Activated CD8-positive, alpha-beta T cell treated with anti-CD3 and anti-CD28 coated beads, Interleukin-2, amount 10 ng/mL, durations not matched to agents 7 days and 5 days (primary cell): ENCODE measurements at regions not wholly inside any gene's neighbourhood (a gene's known extent, or its start where the extent isn't known, plus 50 kb on each side); places are given as distances from the start of the nearest gene placed in this dataset.

ENCODE experiments used
- ATAC-seq: fragments of 150-1000 bp; cut with Tn5 transposase; one replicate; pipeline ENCODE4 v1.10.0; 2021; ENCODE audit warnings: moderate library complexity
- CTCF ChIA-PET: fragments of 350-600 bp; sonication (Branson Sonifier 250); formaldehyde crosslinking; loops from one replicate; lab custom pipeline; 2021; ENCODE audit warnings: antibody characterized with exemption; lab: Charles Lee
- POLR2A ChIA-PET: fragments of 350-600 bp; sonication (Branson Sonifier 250); formaldehyde crosslinking; loops from one replicate; lab custom pipeline; 2021; ENCODE audit warnings: antibody characterized with exemption; lab: Charles Lee
- DNase-seq: peaks from one replicate; pipeline ENCODE4 v3.0.0-alpha.2; 2020
- H3K27ac Mint-ChIP-seq: one replicate; pipeline ENCODE4 v1.8.0; 2021; ENCODE audit warnings: mild to moderate bottlenecking, mixed read lengths
- H3K27me3 Mint-ChIP-seq: one replicate; pipeline ENCODE4 v1.8.0; 2021; ENCODE audit warnings: low read depth, mixed read lengths
- H3K36me3 Mint-ChIP-seq: one replicate; pipeline ENCODE4 v1.8.0; 2021; ENCODE audit warnings: low read depth, mixed read lengths
- H3K4me1 Mint-ChIP-seq: one replicate; pipeline ENCODE4 v1.8.0; 2021; ENCODE audit warnings: low read depth, mixed read lengths
- H3K4me3 Mint-ChIP-seq: one replicate; pipeline ENCODE4 v1.8.0; 2021; ENCODE audit warnings: mild to moderate bottlenecking, mixed read lengths
- H3K9me3 Mint-ChIP-seq: one replicate; pipeline ENCODE4 v1.8.0; 2022; ENCODE audit warnings: mixed read lengths; ENCODE audit not compliant: insufficient read depth

DNA sequence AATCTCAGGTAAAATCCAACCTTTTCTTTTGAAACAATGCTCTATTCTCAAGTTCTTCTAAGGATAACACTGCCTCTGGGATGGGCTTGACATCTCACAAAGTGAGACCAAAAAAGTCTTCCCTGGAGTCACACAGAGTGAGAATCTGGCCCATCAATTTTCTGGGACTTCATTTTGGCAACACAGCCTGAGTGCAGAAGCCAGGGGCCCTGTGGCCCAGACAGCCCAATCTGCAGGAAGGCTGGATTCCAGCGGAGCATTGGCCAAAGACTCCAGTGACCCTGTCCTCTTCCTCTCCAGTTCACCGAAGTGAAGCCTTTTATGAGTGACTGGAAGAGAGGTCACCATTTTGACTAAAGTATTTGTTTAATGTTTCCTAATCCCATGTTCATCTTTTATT lies 105.1 kb downstream of the PLK2 start:
- no peak overlapping the region for H3K27ac Mint-ChIP-seq
- CTCF ChIA-PET = no interaction called here
- H3K9me3 Mint-ChIP-seq = no peaks in the 10 kb centered on the region
- DNase-seq (no peak), ATAC-seq (no peak)
- no peak overlapping the region for H3K4me3 Mint-ChIP-seq
- H3K27me3 Mint-ChIP-seq = no peaks in the 10 kb centered on the region
- H3K4me1 Mint-ChIP-seq = no peaks in the 10 kb centered on the region
- POLR2A ChIA-PET = no interaction called here
- H3K36me3 Mint-ChIP-seq = no peaks in the 10 kb centered on the region

DNA sequence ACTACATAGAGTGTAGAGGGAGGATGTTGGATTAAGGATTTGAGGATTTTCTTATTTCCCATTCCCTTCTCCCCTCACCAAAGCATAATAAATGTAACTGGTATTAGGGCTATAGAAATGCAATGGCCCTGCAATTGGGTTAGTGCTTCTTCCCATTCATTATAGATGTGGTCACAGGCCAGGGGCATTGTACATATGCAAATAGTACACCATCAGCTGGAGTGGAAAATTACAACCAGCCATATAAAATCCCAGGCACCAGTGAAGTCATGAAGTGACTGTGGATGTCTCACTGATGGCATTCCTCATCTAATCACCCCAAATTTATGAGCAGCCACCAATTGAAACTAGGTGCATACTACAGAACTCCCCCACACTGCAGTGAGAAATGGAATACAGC lies 105.9 kb downstream of the PLK2 start:
- ChIA-PET CTCF (no interaction called here), POLR2A (no interaction called here)
- H3K4me1 Mint-ChIP-seq = no peaks in the 10 kb centered on the region
- no peaks in the 10 kb centered on the region for H3K36me3 Mint-ChIP-seq
- ATAC-seq = no peak
- no peaks in the 10 kb centered on the region for H3K9me3 Mint-ChIP-seq
- H3K4me3 Mint-ChIP-seq = no peak overlapping the region
- no peak overlapping the region for H3K27ac Mint-ChIP-seq
- H3K27me3 Mint-ChIP-seq = no peaks in the 10 kb centered on the region
- no peak for DNase-seq

DNA sequence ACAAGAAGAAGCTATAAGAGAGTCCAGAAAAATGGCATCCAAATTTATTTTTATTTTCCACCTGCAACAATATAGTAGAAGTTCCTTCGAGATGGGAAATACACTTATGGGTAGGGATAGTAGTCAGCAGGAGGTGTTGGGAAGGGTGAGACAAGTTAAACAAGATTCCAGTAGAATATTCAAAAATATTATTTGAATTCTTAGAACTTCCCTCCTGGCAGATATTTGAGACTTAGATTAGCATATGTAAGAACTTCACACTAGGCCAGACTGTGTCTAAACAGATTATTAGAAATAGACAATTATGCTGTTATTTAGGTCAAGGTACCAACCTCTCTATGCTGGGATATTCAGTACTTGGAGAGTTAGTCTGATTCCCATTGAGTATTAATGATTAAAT lies 108.7 kb downstream of the PLK2 start:
- Mint-ChIP-seq H3K36me3 (no peaks in the 10 kb centered on the region), H3K4me1 (no peaks in the 10 kb centered on the region), H3K4me3 (no peak overlapping the region), H3K27ac (no peak overlapping the region), H3K27me3 (no peaks in the 10 kb centered on the region), H3K9me3 (no peaks in the 10 kb centered on the region)
- no peak for ATAC-seq
- ChIA-PET CTCF (no interaction called here), POLR2A (no interaction called here)
- DNase-seq = no peak

DNA sequence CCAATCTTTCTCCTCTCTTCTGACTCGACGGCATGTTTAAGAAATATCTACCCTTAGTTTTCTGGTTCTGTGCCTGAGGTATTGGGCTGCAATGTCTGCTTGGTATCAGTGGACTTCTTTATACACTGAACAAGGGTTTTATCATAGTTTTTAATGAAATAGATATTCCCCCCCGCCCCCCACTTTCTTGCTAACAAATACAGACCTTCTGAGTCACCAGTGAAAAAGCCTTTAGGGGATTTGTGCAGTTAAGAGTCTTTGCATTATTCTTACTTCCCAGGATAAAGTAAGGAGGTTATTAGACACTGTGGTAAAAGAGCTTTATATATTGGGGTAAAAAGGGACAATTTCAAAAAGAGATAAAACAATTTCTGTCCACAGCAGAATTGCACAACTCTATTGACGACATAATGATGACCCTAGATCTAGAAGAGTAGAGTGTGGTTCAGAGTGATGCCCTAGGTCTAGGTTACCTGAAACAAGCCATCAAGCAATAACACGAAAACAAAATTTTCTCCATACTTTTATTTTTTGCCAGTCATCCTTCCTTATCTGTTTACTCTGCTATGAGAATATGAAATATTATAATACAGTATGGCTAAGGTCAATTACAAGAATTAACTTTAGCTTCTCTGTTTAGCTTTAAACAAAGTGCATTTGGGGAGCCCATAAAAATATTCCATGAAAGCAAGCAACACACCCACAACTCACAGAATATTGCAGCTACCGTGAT lies 110.7 kb downstream of the PLK2 start:
- DNase-seq = no peak
- Mint-ChIP-seq H3K4me1 (no peaks in the 10 kb centered on the region), H3K9me3 (no peaks in the 10 kb centered on the region), H3K36me3 (no peaks in the 10 kb centered on the region), H3K27ac (no peak overlapping the region), H3K27me3 (no peaks in the 10 kb centered on the region), H3K4me3 (no peak overlapping the region)
- ChIA-PET POLR2A (no interaction called here), CTCF (interaction anchor here (0.8 kb wide), 1 partner anchor 19 kb away, joined by 3 read pairs; no protein-coding TSS in a partner anchor)
- ATAC-seq = no peak

DNA sequence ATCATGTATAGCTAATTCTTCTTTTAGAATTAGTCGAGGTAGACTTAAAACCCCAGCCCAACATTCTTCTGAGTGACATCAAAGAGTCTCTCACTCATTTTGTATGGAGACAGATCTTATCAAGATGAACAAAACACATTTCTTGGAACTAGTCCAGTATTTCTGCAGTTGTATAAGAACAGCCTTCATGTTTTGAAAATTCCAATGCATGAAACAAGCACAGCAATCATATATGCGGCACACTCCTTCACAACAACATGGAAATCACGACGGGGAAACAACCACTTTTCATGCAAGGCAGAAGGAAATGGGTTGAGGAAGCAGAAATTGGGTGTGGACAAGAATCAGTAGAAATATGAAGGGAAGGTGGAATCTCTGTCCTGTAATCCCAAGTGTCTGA lies 113.8 kb downstream of the PLK2 start:
- Mint-ChIP-seq H3K27ac (no peak overlapping the region), H3K27me3 (no peaks in the 10 kb centered on the region), H3K4me3 (no peak overlapping the region), H3K4me1 (no peaks in the 10 kb centered on the region), H3K36me3 (no peaks in the 10 kb centered on the region), H3K9me3 (no peaks in the 10 kb centered on the region)
- CTCF ChIA-PET = no interaction called here
- DNase-seq (no peak), ATAC-seq (no peak)
- POLR2A ChIA-PET = no interaction called here

DNA sequence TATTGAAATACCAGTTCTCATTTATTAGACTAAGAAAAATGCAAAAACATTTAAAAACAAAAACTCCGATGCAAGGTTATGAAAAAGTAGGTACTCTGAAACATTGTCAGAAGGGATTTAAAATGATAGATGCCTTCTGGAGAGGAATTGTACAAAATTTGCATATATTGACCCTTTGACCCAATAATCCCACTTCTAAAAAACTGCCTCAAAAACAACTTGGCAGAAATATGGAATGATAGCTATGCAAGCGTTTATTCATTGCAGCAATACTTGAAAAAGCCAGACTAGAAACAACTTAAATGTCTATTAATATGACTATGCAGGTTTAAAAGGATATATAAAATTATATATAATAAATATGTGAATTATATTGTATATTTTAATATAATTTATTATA lies 118.4 kb downstream of the PLK2 start:
- Mint-ChIP-seq H3K36me3 (no peaks in the 10 kb centered on the region), H3K4me3 (no peak overlapping the region), H3K4me1 (no peaks in the 10 kb centered on the region), H3K9me3 (no peaks in the 10 kb centered on the region), H3K27me3 (no peaks in the 10 kb centered on the region), H3K27ac (no peak overlapping the region)
- CTCF ChIA-PET = no interaction called here
- ATAC-seq = no peak
- no peak for DNase-seq
- POLR2A ChIA-PET = no interaction called here

DNA sequence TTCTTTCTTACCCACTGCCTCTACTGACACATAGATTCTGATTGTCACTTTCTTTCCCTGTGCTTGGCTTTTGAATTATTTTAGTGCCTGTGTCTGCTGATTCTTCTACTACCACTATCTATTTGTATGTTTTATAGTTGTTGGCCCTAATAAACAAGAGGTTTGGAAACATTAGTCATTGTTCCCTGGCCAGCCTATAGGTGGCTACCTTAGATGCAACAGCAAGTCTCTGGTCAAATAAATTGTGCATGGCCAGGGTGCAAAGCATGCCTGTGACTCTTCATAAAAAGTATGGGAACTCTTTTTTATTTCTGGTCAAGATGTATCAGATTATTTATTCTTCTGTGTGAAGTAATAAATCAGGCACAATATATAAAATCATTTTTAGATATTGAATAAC lies 124.4 kb downstream of the PLK2 start:
- ChIA-PET POLR2A (no interaction called here), CTCF (no interaction called here)
- ATAC-seq = no peak
- Mint-ChIP-seq H3K9me3 (no peaks in the 10 kb centered on the region), H3K27ac (no peak overlapping the region), H3K27me3 (no peaks in the 10 kb centered on the region), H3K4me3 (no peak overlapping the region), H3K4me1 (no peaks in the 10 kb centered on the region), H3K36me3 (no peaks in the 10 kb centered on the region)
- no peak for DNase-seq

DNA sequence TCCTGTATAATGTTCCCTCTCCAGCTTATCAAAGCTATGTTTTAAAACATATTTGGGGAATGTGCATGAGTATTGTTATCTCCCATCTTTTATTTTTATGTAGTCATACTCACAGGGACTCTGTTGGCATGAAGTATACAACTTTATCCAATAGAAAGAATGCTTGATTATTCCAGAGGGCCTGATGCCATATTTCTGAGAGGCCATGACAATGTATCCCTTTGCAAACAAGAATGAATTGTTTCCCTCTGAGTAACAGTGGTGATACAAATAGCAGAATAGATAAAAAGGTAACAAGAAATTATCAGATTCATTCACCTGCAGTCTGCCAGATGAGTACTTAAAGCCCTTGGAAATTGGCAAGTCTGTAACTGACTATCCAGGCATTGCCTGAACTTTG lies 125.9 kb downstream of the PLK2 start:
- H3K4me3 Mint-ChIP-seq = no peak overlapping the region
- ATAC-seq (no peak), DNase-seq (no peak)
- no peak overlapping the region for H3K27ac Mint-ChIP-seq
- POLR2A ChIA-PET = no interaction called here
- no peaks in the 10 kb centered on the region for H3K9me3 Mint-ChIP-seq
- H3K36me3 Mint-ChIP-seq = no peaks in the 10 kb centered on the region
- no peaks in the 10 kb centered on the region for H3K27me3 Mint-ChIP-seq
- no peaks in the 10 kb centered on the region for H3K4me1 Mint-ChIP-seq
- CTCF ChIA-PET = no interaction called here

DNA sequence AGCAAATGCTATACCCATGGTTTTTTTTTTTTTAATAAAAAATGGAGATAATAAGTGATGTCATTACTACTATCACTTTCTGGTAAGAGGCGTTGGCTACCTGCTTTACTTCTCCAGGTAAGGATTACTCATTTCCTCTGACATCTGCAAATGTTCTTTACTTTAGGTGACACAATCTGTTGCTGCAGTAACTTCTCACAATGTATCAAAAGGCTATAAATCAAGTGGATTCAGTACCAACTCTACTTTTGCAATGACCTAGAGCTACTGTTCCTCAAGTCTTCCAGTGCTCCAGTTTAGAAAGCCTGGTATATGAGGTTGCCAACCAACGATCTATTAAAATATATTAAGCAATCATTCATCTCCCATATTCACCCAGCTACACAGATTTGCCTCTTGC lies 129.1 kb downstream of the PLK2 start:
- no peak for ATAC-seq
- no peaks in the 10 kb centered on the region for H3K4me1 Mint-ChIP-seq
- DNase-seq = no peak
- CTCF ChIA-PET = no interaction called here
- no peak overlapping the region for H3K27ac Mint-ChIP-seq
- POLR2A ChIA-PET = no interaction called here
- no peak overlapping the region for H3K4me3 Mint-ChIP-seq
- H3K27me3 Mint-ChIP-seq = no peaks in the 10 kb centered on the region
- H3K36me3 Mint-ChIP-seq = no peaks in the 10 kb centered on the region
- H3K9me3 Mint-ChIP-seq = no peaks in the 10 kb centered on the region

DNA sequence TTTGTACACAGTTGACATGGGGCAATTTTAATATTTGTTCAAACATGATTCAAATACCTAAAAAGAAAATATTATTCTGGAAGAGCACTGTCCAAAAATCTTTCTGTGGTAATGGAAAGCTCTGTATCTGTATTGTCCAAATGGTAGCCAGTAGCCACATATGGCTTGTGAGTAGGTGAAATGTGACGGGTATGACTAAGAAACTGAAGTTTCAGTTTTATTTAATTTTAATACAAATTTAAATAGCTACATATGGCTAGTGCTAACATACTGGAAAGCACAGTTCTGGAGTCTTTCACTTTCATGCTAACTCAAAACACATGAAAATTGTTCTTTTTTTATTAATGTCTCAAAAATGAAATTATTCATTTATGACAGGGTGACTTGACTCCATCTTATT lies 132.6 kb downstream of the PLK2 start:
- no peaks in the 10 kb centered on the region for H3K27me3 Mint-ChIP-seq
- ATAC-seq = no peak
- ChIA-PET POLR2A (no interaction called here), CTCF (no interaction called here)
- DNase-seq = no peak
- H3K4me1 Mint-ChIP-seq = no peaks in the 10 kb centered on the region
- no peak overlapping the region for H3K27ac Mint-ChIP-seq
- H3K36me3 Mint-ChIP-seq = no peaks in the 10 kb centered on the region
- no peaks in the 10 kb centered on the region for H3K9me3 Mint-ChIP-seq
- H3K4me3 Mint-ChIP-seq = no peak overlapping the region

DNA sequence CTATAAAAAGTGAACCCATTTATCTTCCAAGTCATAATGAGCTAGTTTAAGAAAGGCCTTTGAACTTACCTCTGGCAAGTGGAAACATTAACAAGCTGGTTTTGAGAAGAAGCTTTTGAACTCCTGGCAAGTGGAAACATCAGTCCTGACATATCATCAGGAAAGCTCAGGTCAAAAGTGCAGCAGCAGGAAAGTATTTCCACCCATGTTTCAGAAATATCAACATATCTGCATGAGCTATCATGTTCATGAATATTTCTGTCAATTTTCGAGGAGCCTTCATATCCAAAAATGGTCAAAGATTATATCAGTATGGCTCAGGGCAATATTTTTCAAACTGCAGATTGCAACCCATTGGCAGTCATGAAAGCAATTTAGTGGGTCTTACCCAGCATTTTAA lies 133.9 kb downstream of the PLK2 start:
- Mint-ChIP-seq H3K4me3 (no peak overlapping the region), H3K9me3 (no peaks in the 10 kb centered on the region), H3K27me3 (peaks cover 4% of the 10 kb centered on the region), H3K36me3 (no peaks in the 10 kb centered on the region), H3K27ac (no peak overlapping the region), H3K4me1 (no peaks in the 10 kb centered on the region)
- CTCF ChIA-PET = interaction anchor here (0.5 kb wide), 1 partner anchor 509 kb away, joined by 3 read pairs; no protein-coding TSS in a partner anchor
- POLR2A ChIA-PET = no interaction called here
- DNase-seq (no peak), ATAC-seq (no peak)

DNA sequence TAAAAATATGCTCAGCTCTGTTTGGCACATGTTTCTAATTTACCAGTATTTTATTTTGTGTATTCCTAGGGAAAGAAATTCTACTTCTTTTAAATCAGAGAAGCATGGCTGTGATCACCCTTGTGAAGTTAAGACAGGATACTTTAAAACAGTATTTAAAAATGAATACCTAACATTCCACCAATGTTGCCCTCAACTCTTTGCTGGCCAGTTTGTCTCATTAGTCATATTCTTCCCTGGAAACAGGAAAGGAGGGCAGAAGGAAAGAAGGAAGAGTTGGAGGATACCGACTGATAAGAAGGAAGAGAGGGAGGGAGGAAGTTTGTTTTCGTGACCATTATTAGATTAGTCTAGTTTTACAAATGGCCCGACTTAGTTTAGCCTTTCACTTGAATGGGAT lies 137.4 kb downstream of the PLK2 start:
- ATAC-seq (no peak), DNase-seq (no peak)
- Mint-ChIP-seq H3K36me3 (no peaks in the 10 kb centered on the region), H3K27me3 (peaks cover 4% of the 10 kb centered on the region), H3K27ac (no peak overlapping the region), H3K4me3 (no peak overlapping the region), H3K9me3 (no peaks in the 10 kb centered on the region), H3K4me1 (no peaks in the 10 kb centered on the region)
- CTCF ChIA-PET = no interaction called here
- POLR2A ChIA-PET = no interaction called here

DNA sequence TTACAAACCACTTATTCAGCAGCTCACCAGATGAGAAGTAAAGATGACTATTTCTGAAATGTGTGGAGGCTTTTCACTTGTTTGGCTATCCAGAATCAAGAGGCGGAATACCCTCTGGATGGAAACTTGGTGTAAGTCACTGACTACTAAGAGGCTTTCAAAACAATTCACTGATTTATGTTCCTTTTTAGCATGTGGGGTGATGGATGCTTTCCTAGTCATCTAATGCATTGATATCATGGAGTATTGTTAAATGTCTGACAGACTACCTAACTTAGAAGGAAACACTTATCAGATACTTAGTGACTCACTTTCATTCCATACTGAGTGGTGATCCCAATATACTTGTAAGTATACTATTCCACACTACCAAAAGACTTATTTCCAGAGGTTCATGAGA lies 141.4 kb downstream of the PLK2 start:
- ATAC-seq (no peak), DNase-seq (no peak)
- CTCF ChIA-PET = no interaction called here
- Mint-ChIP-seq H3K27ac (no peak overlapping the region), H3K36me3 (no peaks in the 10 kb centered on the region), H3K27me3 (peaks cover 4% of the 10 kb centered on the region), H3K4me3 (no peak overlapping the region), H3K9me3 (no peaks in the 10 kb centered on the region), H3K4me1 (no peaks in the 10 kb centered on the region)
- POLR2A ChIA-PET = no interaction called here
